C4-2B (cell line): ENCODE measurements at regions not wholly inside any gene's neighbourhood (a gene's known extent, or its start where the extent isn't known, plus 50 kb on each side); places are given as distances from the start of the nearest gene placed in this dataset.

Experiments used
- ZFX ChIP-seq: fragments of 450-650 bp; IDR thresholded peaks from 2 replicates; pipeline ENCODE4 v1.6.1; 2017
- TF ChIP-seq, protein P1 (sequence below): fragments of 450-650 bp; conservative IDR thresholded peaks from 2 replicates; pipeline ENCODE4 v1.5.1; 2017; ENCODE audit warnings: mild to moderate bottlenecking

- TF ChIP-seq, protein P1, sequence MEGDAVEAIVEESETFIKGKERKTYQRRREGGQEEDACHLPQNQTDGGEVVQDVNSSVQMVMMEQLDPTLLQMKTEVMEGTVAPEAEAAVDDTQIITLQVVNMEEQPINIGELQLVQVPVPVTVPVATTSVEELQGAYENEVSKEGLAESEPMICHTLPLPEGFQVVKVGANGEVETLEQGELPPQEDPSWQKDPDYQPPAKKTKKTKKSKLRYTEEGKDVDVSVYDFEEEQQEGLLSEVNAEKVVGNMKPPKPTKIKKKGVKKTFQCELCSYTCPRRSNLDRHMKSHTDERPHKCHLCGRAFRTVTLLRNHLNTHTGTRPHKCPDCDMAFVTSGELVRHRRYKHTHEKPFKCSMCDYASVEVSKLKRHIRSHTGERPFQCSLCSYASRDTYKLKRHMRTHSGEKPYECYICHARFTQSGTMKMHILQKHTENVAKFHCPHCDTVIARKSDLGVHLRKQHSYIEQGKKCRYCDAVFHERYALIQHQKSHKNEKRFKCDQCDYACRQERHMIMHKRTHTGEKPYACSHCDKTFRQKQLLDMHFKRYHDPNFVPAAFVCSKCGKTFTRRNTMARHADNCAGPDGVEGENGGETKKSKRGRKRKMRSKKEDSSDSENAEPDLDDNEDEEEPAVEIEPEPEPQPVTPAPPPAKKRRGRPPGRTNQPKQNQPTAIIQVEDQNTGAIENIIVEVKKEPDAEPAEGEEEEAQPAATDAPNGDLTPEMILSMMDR: no peak
- no peak for TF ChIP-seq ZFX
These were observed 303.1 kb downstream of the DMRT2 start for GRCh38 chr9:1353291-1353690.
